SU-DHL-6 (cell line): ENCODE measurements at regions not wholly inside any gene's neighbourhood (a gene's known extent, or its start where the extent isn't known, plus 50 kb on each side); places are given as distances from the start of the nearest gene placed in this dataset.

Source experiments
- H2AFZ ChIP-seq: fragments of 200-600 bp; sonication (generic); 2 replicates; pipeline ENCODE4 v1.6.1; 2014; ENCODE audit warnings: low read depth, mild to moderate bottlenecking, moderate library complexity, mixed read lengths, antibody characterized with exemption, low read length; ENCODE audit not compliant: severe bottlenecking
- H3F3A ChIP-seq: fragments of 200-600 bp; shearing (Covaris generic); 2 replicates; pipeline ENCODE4 v1.6.0; 2016; ENCODE audit warnings: antibody characterized with exemption, mild to moderate bottlenecking; ENCODE audit not compliant: insufficient read depth
- H3K27ac ChIP-seq: fragments of 200-600 bp; sonication (generic); 2 replicates; pipeline ENCODE4 v1.5.1; 2016; ENCODE audit warnings: low read depth, mild to moderate bottlenecking, low read length, moderate library complexity, mixed read lengths
- H3K27me3 ChIP-seq: fragments of 200-600 bp; sonication (generic), shearing (Covaris generic); 2 replicates; pipeline ENCODE4 v1.6.0; 2014; ENCODE audit warnings: mild to moderate bottlenecking, low read length
- H3K36me3 ChIP-seq: fragments of 200-600 bp; sonication (generic); 2 replicates; pipeline ENCODE4 v1.6.1; 2014; ENCODE audit warnings: mild to moderate bottlenecking, low read length, mixed read lengths
- H3K4me2 ChIP-seq: fragments of 300-600, 200-600 bp; shearing (Covaris generic), sonication (generic); 2 replicates; pipeline ENCODE4 v1.6.0; 2014; ENCODE audit warnings: low read length, low read depth, mild to moderate bottlenecking; ENCODE audit not compliant: poor library complexity, severe bottlenecking
- H3K4me3 ChIP-seq: fragments of 200-600 bp; sonication (generic); 2 replicates; pipeline ENCODE4 v1.5.1; 2014; ENCODE audit warnings: antibody characterized with exemption, low read length, mild to moderate bottlenecking, mixed read lengths; ENCODE audit not compliant: insufficient read depth, poor library complexity, severe bottlenecking
- H3K79me2 ChIP-seq: fragments of 200-600 bp; sonication (generic); 2 replicates; pipeline ENCODE4 v1.6.1; 2014; ENCODE audit warnings: mild to moderate bottlenecking, low read length, moderate library complexity; ENCODE audit not compliant: insufficient read depth
- H3K9ac ChIP-seq: fragments of 200-600 bp; sonication (generic); 2 replicates; pipeline ENCODE4 v1.7.0; 2014; ENCODE audit warnings: mild to moderate bottlenecking, low read length
- H3K9me2 ChIP-seq: fragments of 200-600 bp; sonication (generic); replicated peaks from 2 replicates; pipeline ENCODE4 v1.6.1; 2014; ENCODE audit warnings: low read length; ENCODE audit not compliant: insufficient read depth
- H3K9me3 ChIP-seq: fragments of 200-600 bp; sonication (generic); 2 replicates; pipeline ENCODE4 v1.6.1; 2014; ENCODE audit warnings: low read length, mixed read lengths; ENCODE audit not compliant: insufficient read depth
- H4K20me1 ChIP-seq: fragments of 200-600 bp; sonication (generic); 2 replicates; pipeline ENCODE4 v1.6.1; 2014; ENCODE audit warnings: low read depth, mild to moderate bottlenecking, antibody characterized with exemption, low read length, moderate library complexity, mixed read lengths
- CTCF ChIP-seq: fragments of 200-600 bp; sonication (generic); IDR thresholded peaks from one replicate; pipeline ENCODE4 v1.5.1; 2017; ENCODE audit warnings: antibody characterized with exemption, mild to moderate bottlenecking, low read length, moderate library complexity; ENCODE audit not compliant: insufficient read depth, poor library complexity, severe bottlenecking
- EZH2phosphoT487 ChIP-seq: fragments of 200-600 bp; sonication (generic), shearing (Covaris generic); conservative IDR thresholded peaks from 2 replicates; pipeline ENCODE4 v1.6.1; 2018; ENCODE audit warnings: mild to moderate bottlenecking, antibody characterized with exemption, low read length, moderate library complexity, mixed read lengths

GRCh38 chr13:29688193-29688592 lies 92.7 kb upstream of the SLC7A1 start:
- Histone ChIP-seq H3K9me3 (no peaks in the 10 kb centered on the region), H3K9ac (no peak overlapping the region), H3K36me3 (no peaks in the 10 kb centered on the region), H3K27me3 (no peaks in the 10 kb centered on the region), H3K9me2 (no peaks in the 10 kb centered on the region), H3K79me2 (no peaks in the 10 kb centered on the region), H3K4me3 (no peak overlapping the region), H4K20me1 (no peaks in the 10 kb centered on the region), H3K27ac (no peak overlapping the region), H3K4me2 (no peak overlapping the region), H3F3A (no peaks in the 10 kb centered on the region), H2AFZ (no peak overlapping the region)
- TF ChIP-seq EZH2phosphoT487 (no peak), CTCF (no peak)

- TF ChIP-seq EZH2phosphoT487 (no peak), CTCF (no peak)
- Histone ChIP-seq H3K79me2 (no peaks in the 10 kb centered on the region), H4K20me1 (no peaks in the 10 kb centered on the region), H3K36me3 (no peaks in the 10 kb centered on the region), H3K9ac (no peak overlapping the region), H2AFZ (no peak overlapping the region), H3K9me3 (no peaks in the 10 kb centered on the region), H3K27me3 (no peaks in the 10 kb centered on the region), H3K27ac (no peak overlapping the region), H3K4me3 (no peak overlapping the region), H3K4me2 (no peak overlapping the region), H3K9me2 (no peaks in the 10 kb centered on the region), H3F3A (no peaks in the 10 kb centered on the region)
These were observed 89.0 kb upstream of the SLC7A1 start for GRCh38 chr13:29684441-29684840.

- no peak overlapping the region for H3K4me2 ChIP-seq
- no peak overlapping the region for H2AFZ ChIP-seq
- no peaks in the 10 kb centered on the region for H3K79me2 ChIP-seq
- no peaks in the 10 kb centered on the region for H3K27me3 ChIP-seq
- H3K36me3 ChIP-seq: no peaks in the 10 kb centered on the region
- H3K9me3 ChIP-seq: no peaks in the 10 kb centered on the region
- no peak overlapping the region for H3K27ac ChIP-seq
- H3F3A ChIP-seq: no peaks in the 10 kb centered on the region
- no peak overlapping the region for H3K4me3 ChIP-seq
- no peak overlapping the region for H3K9ac ChIP-seq
- no peaks in the 10 kb centered on the region for H3K9me2 ChIP-seq
- TF ChIP-seq CTCF: no peak
- TF ChIP-seq EZH2phosphoT487: no peak
- H4K20me1 ChIP-seq: no peaks in the 10 kb centered on the region
These were observed 87.6 kb upstream of the SLC7A1 start for GRCh38 chr13:29683041-29683440.

- Histone ChIP-seq H3K27ac (no peak overlapping the region), H3K9me2 (no peaks in the 10 kb centered on the region), H2AFZ (no peak overlapping the region), H3K27me3 (no peaks in the 10 kb centered on the region), H3K4me2 (no peak overlapping the region), H3K9ac (no peak overlapping the region), H4K20me1 (no peaks in the 10 kb centered on the region), H3K36me3 (no peaks in the 10 kb centered on the region), H3K9me3 (no peaks in the 10 kb centered on the region), H3F3A (no peaks in the 10 kb centered on the region), H3K4me3 (no peak overlapping the region), H3K79me2 (no peaks in the 10 kb centered on the region)
- TF ChIP-seq EZH2phosphoT487 (no peak), CTCF (no peak)
These were observed 86.4 kb upstream of the SLC7A1 start for GRCh38 chr13:29681864-29682263.
